Left ventricle myocardium inferior (tissue), 1 donor: ENCODE measurements at regions not wholly inside any gene's neighbourhood (a gene's known extent, or its start where the extent isn't known, plus 50 kb on each side); places are given as distances from the start of the nearest gene placed in this dataset.
A peak's percentile ranks its signal among the peaks of the same experiment; 100 is the strongest.

Experiments
- DNase-seq: peaks from one replicate; pipeline ENCODE4 v3.0.0-alpha.2; 2020
- H3K27ac ChIP-seq: fragments of 200-600 bp; replicated peaks from 2 replicates; pipeline ENCODE4 v1.8.0; 2021
- H3K27me3 ChIP-seq: fragments of 200-600 bp; 2 replicates; pipeline ENCODE4 v1.8.0; 2021; ENCODE audit warnings: low read depth
- H3K36me3 ChIP-seq: fragments of 200-600 bp; 2 replicates; pipeline ENCODE4 v1.8.0; 2021
- H3K4me1 ChIP-seq: fragments of 200-600 bp; 2 replicates; pipeline ENCODE4 v1.8.0; 2021
- H3K4me3 ChIP-seq: fragments of 200-600 bp; 2 replicates; pipeline ENCODE4 v1.8.0; 2021; ENCODE audit warnings: mild to moderate bottlenecking, moderate library complexity
- H3K9me3 ChIP-seq: fragments of 200-600 bp; replicated peaks from 2 replicates; pipeline ENCODE4 v1.8.0; 2021
- CTCF ChIP-seq: fragments of 200-600 bp; IDR thresholded peaks from 2 replicates; pipeline ENCODE4 v1.8.0; 2021; ENCODE audit warnings: antibody characterized with exemption, mild to moderate bottlenecking, borderline replicate concordance
- intact Hi-C: fragments of 100-400 bp; cut with micrococcal nuclease; formaldehyde crosslinking; loops from one replicate; pipeline ENCODE4 v1.11.0; 2022
- donor health status: DM: no; HTN: yes; CAD: no; lungs with severe emphysema.

- H3K36me3 ChIP-seq, result no peaks in the 10 kb centered on the region
- intact Hi-C loops, result no loop called here
- DNase-seq, result no peak
- H3K27ac ChIP-seq, result no peak overlapping the region
- no peaks in the 10 kb centered on the region for H3K4me1 ChIP-seq
- no peak for TF ChIP-seq CTCF
- H3K4me3 ChIP-seq, result no peak overlapping the region
- peaks cover 9% of the 10 kb centered on the region for H3K9me3 ChIP-seq
- peaks cover 71% of the 10 kb centered on the region for H3K27me3 ChIP-seq
Observed at GRCh38 chr22:48888466-48889208, 939.0 kb downstream of the BRD1 start.

GRCh38 chr22:48887394-48888332, 940.0 kb downstream of the BRD1 start:
- Histone ChIP-seq H3K27me3 (peaks cover 71% of the 10 kb centered on the region), H3K36me3 (no peaks in the 10 kb centered on the region), H3K9me3 (peaks cover 9% of the 10 kb centered on the region), H3K4me1 (no peaks in the 10 kb centered on the region), H3K27ac (no peak overlapping the region), H3K4me3 (no peak overlapping the region)
- DNase-seq, result no peak
- no peak for TF ChIP-seq CTCF
- intact Hi-C loops, result no loop called here

DNA sequence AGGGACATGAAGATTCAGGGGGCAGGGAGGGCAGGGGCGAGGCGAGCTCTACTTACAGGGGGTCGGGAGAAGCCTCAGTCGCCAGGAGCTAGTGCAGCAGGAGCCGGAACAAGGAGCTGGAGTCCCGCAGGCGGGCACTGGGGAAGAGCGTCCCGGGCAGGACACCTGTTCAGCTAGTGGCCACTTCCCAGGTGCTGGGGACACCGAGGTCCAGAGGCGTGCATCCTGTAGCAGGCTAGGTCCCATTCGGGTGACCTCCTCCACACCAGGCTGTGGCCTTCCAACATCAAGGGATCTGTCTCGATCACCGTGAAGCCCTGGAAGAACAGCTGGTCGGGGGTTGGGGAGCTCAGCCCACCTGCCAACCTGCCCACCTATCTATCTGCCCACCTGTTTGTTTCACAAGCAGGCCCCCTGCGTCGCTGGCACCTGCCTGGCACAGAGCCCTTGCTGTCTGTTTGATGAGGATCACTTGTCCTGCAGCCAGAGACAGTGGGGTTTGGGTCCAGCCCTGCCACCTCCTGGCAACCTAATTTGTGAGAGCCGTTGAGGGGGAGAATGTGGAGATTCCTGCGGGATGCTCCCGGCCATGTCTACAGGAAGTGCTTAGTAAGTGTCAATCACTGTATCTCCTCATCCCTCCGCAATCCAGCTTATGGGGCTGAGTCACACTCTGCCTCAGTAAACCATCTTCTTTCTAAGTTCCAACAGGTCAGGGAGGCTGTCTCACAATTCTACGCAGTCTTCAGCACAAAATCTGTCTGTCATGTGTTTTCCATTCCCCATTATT, 940.9 kb downstream of the BRD1 start:
- peaks cover 66% of the 10 kb centered on the region for H3K27me3 ChIP-seq
- DNase-seq, result peak; percentile 11
- intact Hi-C loops, result no loop called here
- TF ChIP-seq CTCF, result no peak
- H3K4me3 ChIP-seq, result no peak overlapping the region
- no peaks in the 10 kb centered on the region for H3K4me1 ChIP-seq
- no peak overlapping the region for H3K27ac ChIP-seq
- H3K36me3 ChIP-seq, result no peaks in the 10 kb centered on the region
- H3K9me3 ChIP-seq, result peaks cover 6% of the 10 kb centered on the region

- H3K4me3 ChIP-seq, result no peak overlapping the region
- intact Hi-C loops, result no loop called here
- DNase-seq, result peak; percentile 3
- H3K27ac ChIP-seq, result no peak overlapping the region
- no peaks in the 10 kb centered on the region for H3K4me1 ChIP-seq
- no peaks in the 10 kb centered on the region for H3K36me3 ChIP-seq
- H3K9me3 ChIP-seq, result no peaks in the 10 kb centered on the region
- peaks cover 57% of the 10 kb centered on the region for H3K27me3 ChIP-seq
- TF ChIP-seq CTCF, result no peak
Observed at GRCh38 chr22:48885919-48886305, 941.8 kb downstream of the BRD1 start.

- H3K4me1 ChIP-seq, result no peaks in the 10 kb centered on the region
- TF ChIP-seq CTCF, result no peak
- intact Hi-C loops, result no loop called here
- DNase-seq, result peak; percentile 4
- H3K36me3 ChIP-seq, result no peaks in the 10 kb centered on the region
- H3K4me3 ChIP-seq, result no peak overlapping the region
- no peak overlapping the region for H3K27ac ChIP-seq
- H3K9me3 ChIP-seq, result no peaks in the 10 kb centered on the region
- peaks cover 56% of the 10 kb centered on the region for H3K27me3 ChIP-seq
Observed at GRCh38 chr22:48885271-48885918, 942.3 kb downstream of the BRD1 start.
